Esophagus squamous epithelium (tissue), 4 donors: ENCODE measurements at regions not wholly inside any gene's neighbourhood (a gene's known extent, or its start where the extent isn't known, plus 50 kb on each side); places are given as distances from the start of the nearest gene placed in this dataset.

Experiments used
- POLR2A ChIP-seq, 4 donors: fragments of 450-650 bp; IDR thresholded peaks; one replicate each; pipeline ENCODE4 v1.6.1; 2017; ENCODE audit warnings: antibody characterized with exemption in 4 of 4, mild to moderate bottlenecking in 4 of 4, moderate library complexity in 3 of 4
- TF ChIP-seq, protein P1 (sequence below), 6 experiments: fragments of 450-650 bp in 4 of 6; fragments of 200-600 bp in 2 of 6; sonication (generic) in 2 of 6; IDR thresholded peaks; one replicate each; pipeline ENCODE4 v1.5.1; 2016 to 2019; ENCODE audit warnings: antibody characterized with exemption in 6 of 6, mild to moderate bottlenecking in 4 of 6, moderate library complexity in 4 of 6

- TF ChIP-seq, protein P1, sequence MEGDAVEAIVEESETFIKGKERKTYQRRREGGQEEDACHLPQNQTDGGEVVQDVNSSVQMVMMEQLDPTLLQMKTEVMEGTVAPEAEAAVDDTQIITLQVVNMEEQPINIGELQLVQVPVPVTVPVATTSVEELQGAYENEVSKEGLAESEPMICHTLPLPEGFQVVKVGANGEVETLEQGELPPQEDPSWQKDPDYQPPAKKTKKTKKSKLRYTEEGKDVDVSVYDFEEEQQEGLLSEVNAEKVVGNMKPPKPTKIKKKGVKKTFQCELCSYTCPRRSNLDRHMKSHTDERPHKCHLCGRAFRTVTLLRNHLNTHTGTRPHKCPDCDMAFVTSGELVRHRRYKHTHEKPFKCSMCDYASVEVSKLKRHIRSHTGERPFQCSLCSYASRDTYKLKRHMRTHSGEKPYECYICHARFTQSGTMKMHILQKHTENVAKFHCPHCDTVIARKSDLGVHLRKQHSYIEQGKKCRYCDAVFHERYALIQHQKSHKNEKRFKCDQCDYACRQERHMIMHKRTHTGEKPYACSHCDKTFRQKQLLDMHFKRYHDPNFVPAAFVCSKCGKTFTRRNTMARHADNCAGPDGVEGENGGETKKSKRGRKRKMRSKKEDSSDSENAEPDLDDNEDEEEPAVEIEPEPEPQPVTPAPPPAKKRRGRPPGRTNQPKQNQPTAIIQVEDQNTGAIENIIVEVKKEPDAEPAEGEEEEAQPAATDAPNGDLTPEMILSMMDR (IDR thresholded peaks at IDR 0.05), result no peak
- no peak for TF ChIP-seq POLR2A (IDR thresholded peaks at IDR 0.05)
These were observed 906.7 kb upstream of the CHORDC1 start for GRCh38 chr11:91129596-91129995.
